ENCODE measurements at regions not wholly inside any gene's neighbourhood (a gene's known extent, or its start where the extent isn't known, plus 50 kb on each side); places are given as distances from the start of the nearest gene placed in this dataset.

DNA sequence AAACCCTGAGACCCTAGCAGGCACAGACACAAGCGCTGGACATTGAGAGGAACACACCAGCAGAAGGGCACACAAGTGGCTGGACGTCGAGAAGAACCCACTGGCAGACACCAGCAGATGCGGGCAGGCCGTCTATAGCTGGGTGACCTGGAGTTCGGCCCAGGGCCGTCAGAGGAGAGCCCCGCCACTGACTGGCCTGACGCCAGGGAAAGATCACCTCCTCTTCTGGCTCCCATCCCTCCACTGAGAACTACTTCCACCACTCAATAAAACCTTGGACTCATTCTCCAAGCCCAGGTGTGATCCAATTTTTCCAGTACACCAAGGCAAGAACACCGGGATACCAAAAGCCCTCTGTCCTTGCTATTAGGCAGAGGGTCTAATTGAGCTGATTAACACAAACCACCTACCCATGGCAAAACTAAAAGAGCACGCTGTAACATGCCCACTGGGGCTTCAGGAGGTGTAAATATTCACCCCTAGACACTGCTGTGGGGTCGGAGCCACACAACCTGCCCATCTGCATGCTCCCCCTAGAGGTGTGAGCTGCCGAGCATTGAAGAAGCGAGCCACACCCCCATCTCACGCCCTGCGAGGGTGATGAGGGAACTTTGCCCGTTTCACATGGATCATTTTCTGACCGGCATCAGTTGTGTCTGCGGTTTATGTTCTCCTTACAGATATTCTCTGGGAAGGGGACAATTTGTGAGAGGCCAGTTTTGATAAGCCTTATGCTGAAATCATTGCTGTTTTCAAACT lies 104.8 kb downstream of the HLX start:
- TF ChIP-seq, protein P1, sequence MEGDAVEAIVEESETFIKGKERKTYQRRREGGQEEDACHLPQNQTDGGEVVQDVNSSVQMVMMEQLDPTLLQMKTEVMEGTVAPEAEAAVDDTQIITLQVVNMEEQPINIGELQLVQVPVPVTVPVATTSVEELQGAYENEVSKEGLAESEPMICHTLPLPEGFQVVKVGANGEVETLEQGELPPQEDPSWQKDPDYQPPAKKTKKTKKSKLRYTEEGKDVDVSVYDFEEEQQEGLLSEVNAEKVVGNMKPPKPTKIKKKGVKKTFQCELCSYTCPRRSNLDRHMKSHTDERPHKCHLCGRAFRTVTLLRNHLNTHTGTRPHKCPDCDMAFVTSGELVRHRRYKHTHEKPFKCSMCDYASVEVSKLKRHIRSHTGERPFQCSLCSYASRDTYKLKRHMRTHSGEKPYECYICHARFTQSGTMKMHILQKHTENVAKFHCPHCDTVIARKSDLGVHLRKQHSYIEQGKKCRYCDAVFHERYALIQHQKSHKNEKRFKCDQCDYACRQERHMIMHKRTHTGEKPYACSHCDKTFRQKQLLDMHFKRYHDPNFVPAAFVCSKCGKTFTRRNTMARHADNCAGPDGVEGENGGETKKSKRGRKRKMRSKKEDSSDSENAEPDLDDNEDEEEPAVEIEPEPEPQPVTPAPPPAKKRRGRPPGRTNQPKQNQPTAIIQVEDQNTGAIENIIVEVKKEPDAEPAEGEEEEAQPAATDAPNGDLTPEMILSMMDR (conservative IDR thresholded peaks at IDR 0.05), result peak; percentile 28
- TF ChIP-seq ZFX (IDR thresholded peaks at IDR 0.05), result no peak
- H3K27ac ChIP-seq, result no peak overlapping the region

DNA sequence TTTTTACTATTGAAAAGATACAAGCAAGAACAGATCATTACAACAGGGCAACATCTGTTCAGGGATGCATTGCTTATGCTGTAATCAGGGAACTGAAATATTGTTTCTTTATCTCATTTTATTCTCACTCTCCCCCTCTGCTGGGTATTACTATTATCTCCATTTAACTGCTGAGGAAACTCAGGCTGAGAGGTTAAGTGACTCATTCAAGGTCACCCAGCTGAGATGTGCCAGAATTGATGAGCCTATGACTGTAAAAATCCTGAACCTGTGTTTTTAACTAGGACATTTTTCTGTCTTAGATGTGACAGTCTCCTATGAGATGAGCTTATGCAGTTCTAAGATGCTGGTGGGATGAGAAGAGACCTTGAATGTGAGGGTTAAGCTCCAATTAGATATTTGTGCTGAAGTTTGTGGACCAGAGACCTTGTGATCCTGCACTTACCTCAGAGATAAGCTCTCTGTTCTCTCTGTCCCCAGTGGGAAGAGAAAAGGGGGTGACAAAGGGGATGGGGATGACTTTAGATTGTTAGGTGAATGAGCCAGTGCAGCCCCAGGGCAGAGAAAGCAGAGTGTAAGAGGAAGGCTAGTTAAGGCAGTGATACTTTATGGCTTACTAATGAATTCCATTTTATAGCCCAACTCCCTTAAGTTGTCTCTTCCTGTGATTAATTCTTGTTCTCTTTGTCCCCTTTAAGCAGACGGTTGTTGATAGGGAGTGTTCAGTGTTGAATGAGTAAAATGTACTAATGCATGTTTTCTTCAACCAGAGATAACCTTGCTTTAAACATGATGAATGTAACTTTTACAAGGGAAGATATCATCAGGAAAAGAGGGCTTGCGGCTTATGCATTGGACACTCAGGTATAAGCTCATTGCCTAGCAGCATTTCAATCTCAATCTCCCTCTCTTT lies 111.4 kb downstream of the HLX start:
- no peak overlapping the region for H3K27ac ChIP-seq
- TF ChIP-seq, protein P1 (conservative IDR thresholded peaks at IDR 0.05), result no peak
- TF ChIP-seq ZFX (IDR thresholded peaks at IDR 0.05), result no peak

DNA sequence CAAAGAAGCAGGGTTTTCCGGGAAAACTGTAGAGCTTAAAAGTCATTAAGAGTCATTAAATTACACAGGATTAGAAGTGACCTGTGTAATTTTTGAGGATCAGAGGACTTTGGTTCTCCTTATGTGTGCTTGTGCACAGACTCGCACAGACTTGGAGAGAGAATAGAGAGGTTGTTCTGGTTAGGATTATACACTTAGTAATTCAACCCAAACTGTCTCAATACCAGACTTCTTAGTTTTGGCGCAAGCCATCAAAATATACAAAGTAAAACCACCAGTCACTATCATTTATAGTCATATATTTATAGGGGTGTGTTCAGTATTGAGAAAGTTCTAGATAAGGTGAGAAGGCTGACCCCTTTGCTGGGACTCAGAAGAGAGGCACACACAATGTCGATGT lies 112.3 kb downstream of the HLX start:
- no peak for TF ChIP-seq ZFX (IDR thresholded peaks at IDR 0.05)
- TF ChIP-seq, protein P1 (conservative IDR thresholded peaks at IDR 0.05), result no peak
- H3K27ac ChIP-seq, result no peak overlapping the region

DNA sequence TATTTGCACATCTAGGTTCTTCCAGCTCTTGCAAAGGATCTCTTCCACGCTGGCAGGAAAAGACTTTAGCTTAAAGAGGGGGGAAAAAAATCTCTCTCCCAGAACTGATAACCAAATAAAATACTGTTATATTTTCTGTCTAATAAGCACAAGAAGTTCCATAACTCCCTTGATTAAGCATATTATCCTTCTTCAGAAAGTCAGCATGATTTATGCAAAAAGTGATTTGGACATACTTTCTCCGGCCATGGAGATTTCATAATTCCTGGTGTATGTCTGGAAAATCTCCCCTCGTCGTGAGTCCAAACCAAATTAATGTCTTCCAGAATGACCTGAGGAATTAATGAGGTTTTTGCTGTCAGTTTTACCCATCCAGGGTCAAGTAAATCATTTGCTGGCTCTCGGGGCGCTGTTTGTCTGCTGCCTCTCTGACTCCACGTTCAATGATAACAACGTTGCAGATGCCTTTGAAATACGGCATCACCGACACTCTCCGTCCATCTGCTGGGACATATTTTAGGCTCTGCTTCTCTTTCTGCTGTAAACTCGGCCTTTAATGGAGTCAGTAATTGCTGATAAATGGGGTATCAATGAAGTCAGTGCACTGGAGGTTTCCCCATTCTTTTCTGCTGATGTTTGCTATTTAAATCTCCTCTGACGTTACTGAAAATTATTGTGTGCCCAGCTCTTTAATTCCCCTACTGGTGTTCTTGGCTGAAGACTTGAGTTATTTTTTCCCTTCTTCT lies 112.9 kb downstream of the HLX start:
- no peak for TF ChIP-seq ZFX (IDR thresholded peaks at IDR 0.05)
- TF ChIP-seq, protein P1 (conservative IDR thresholded peaks at IDR 0.05), result no peak

DNA sequence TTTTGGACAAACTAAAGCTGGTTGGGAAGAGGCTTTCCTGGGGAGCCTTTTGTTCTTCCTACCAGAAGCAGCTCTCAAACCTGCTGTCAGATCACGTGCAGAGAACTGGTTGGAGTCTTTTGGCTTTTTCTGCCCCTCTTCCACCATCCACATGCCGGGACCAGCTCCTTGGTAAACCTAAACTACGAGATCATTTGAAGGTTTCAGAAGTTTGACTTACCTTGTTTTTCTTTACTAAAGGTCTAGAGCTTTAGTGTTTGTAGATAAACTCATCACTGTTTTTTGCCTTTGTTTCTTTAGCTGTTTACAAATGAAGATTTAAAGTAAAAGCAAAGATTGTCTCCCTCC lies 113.4 kb downstream of the HLX start:
- TF ChIP-seq ZFX (IDR thresholded peaks at IDR 0.05), result no peak
- TF ChIP-seq, protein P1 (conservative IDR thresholded peaks at IDR 0.05), result no peak
- H3K27ac ChIP-seq, result no peak overlapping the region

More for the DNA sequence above, 112.9 kb downstream of the HLX start:
- no peak overlapping the region for H3K27ac ChIP-seq

DNA sequence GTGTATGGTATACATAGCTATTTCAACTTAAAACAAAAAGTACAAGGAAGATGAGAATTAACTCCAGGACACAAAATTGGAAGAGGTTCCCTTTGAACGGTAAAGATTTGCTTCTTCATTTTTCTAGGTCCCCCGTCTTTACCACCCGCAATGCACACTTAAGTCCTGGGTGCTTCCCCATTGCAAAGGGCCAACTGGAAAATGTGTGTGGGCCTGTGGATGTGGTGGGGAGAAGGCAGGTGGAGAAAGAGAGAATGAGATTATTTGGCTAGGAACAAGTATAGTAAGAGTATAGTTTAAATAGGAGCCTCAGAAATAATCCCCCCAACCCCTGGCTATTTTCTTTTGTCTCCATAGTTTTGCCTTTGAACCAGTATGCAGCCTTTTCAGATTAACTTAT lies 115.4 kb downstream of the HLX start:
- TF ChIP-seq, protein P1 (conservative IDR thresholded peaks at IDR 0.05), result no peak
- TF ChIP-seq ZFX (IDR thresholded peaks at IDR 0.05), result no peak
- H3K27ac ChIP-seq, result no peak overlapping the region
